IPS-15b (cell line): ENCODE measurements at regions not wholly inside any gene's neighbourhood (a gene's known extent, or its start where the extent isn't known, plus 50 kb on each side); places are given as distances from the start of the nearest gene placed in this dataset.
"Not testable (repeated sequence)": the region's sequence is repeated elsewhere in the genome, so short reads cannot be mapped to it uniquely, and the experiment has no call there.

ENCODE experiments used
- H3K27me3 ChIP-seq: one replicate; pipeline ENCODE4 v1.6.1; 2013; ENCODE audit warnings: low read length; ENCODE audit not compliant: control insufficient read depth, insufficient read depth
- H3K36me3 ChIP-seq: one replicate; pipeline ENCODE4 v1.6.1; 2013; ENCODE audit warnings: low read length; ENCODE audit not compliant: control insufficient read depth, insufficient read depth
- H3K4me1 ChIP-seq: one replicate; pipeline ENCODE4 v1.6.1; 2013; ENCODE audit warnings: mild to moderate bottlenecking, low read length; ENCODE audit not compliant: control insufficient read depth, insufficient read depth
- H3K4me3 ChIP-seq: one replicate; pipeline ENCODE4 v1.5.1; 2013; ENCODE audit warnings: low read depth, low read length
- H3K9ac ChIP-seq: one replicate; pipeline ENCODE4 v1.6.1; 2013; ENCODE audit warnings: low read depth, mild to moderate bottlenecking, low read length
- H3K9me3 ChIP-seq: one replicate; pipeline ENCODE4 v1.6.1; 2013; ENCODE audit warnings: mild to moderate bottlenecking, low read length; ENCODE audit not compliant: control insufficient read depth, insufficient read depth

DNA sequence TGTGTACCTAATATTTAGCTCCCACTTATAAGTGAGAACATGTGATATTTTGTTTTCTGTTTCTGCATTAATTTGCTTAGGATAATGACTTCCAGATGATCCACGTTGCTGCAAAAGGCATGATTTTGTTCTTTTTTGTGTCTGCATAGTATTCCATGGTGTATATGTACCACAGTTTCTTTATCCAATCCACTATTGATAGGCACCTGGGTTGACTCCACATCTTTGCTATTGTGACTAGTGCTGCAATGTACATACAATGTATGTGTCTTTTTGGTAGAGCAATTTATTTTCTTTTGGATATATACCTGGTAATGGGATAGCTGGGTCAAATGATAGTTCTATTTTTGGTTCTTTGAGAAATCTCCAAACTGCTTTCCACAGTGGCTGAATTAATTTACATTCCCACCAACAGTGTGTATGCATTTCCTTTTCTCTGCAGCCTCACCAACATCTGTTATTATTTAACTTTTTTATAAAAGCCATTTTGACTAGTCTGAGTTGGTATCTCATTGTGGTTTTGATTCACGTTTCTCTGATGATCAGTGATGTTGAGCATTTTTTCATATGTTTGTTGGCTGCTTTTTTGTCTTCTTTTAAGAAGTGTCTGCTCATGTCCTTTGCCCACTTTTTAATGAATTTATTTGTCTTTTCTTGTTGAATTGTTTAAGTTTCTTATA lies 102.8 kb upstream of the GAS1 start:
- not testable (repeated sequence) for H3K9ac ChIP-seq, H3K4me1 ChIP-seq, H3K9me3 ChIP-seq, H3K27me3 ChIP-seq, H3K4me3 ChIP-seq, H3K36me3 ChIP-seq

DNA sequence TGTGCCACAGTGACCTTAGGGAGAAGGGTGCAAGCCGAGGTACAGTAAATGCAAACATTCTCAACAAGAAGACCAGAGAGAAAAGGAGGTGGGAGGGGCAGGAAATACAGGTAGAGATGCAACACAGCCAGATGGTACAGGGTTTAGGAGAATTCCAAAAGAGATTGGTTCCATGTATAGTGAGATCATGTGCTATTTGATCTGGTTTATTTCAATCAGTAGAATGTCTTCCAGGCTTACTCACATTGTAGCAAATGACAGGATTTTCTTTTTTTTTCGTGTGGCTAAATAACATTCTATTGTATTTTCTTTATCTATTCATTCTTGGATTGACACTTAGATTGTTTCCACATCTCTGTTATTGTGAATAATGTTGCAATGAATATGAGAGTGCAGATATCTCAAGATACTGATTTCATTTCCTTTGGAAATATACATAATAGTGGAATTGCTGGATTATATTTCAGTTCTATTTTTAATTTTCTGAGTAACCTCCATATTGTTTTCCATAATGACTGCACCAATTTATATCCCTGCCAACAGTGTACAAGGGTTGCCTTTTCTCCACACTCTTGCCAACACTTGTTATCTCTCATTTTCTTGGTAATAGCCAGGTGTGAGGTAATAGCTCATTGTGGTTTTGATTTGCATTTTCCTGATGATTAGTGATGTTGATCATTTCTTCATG lies 107.8 kb upstream of the GAS1 start:
- Histone ChIP-seq H3K9ac (no peak overlapping the region), H3K27me3 (no peaks in the 10 kb centered on the region), H3K9me3 (no peaks in the 10 kb centered on the region), H3K4me1 (no peaks in the 10 kb centered on the region), H3K4me3 (no peak overlapping the region), H3K36me3 (no peaks in the 10 kb centered on the region)

DNA sequence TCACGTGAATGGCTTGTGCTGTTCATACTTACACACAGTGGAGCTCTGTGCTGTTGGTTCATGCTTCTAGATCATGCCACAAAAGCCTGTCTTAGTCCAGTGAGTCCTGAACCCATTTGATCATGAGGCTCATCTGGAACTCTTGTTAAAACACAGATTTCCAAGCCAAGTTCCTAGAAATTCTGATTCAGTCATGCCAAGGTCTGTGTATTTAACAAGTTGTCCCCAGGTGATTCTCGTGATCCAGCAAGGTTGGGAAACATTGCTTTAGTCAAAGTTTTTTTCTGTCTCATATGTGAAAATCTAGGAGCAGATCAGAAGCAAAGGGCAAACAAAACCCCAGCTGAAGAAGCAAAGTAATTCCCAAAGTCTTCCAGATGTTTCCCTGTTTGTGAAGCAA lies 112.5 kb upstream of the GAS1 start:
- Histone ChIP-seq H3K9ac (no peak overlapping the region), H3K27me3 (no peaks in the 10 kb centered on the region), H3K4me3 (no peak overlapping the region), H3K4me1 (no peaks in the 10 kb centered on the region), H3K36me3 (no peaks in the 10 kb centered on the region), H3K9me3 (no peaks in the 10 kb centered on the region)

DNA sequence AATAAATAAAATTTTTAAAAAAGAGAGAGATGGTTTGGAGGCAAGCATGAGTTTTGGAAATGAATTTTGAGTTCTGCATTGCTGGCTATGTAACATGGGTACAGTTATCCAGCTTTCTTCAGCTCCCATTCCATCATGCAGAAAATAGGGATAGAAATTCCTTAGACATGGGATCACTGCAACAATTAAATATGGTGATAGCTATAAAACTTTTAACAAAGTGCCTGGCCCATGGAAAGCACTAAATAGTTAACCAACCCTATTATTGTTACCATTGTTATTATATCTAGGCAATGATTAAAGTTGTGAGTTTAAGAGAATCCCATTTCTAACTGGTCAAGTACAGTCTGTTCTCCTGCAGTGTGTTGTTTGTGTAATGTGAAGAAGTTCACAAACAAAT lies 115.4 kb upstream of the GAS1 start:
- H3K27me3 ChIP-seq: no peaks in the 10 kb centered on the region
- no peaks in the 10 kb centered on the region for H3K9me3 ChIP-seq
- H3K36me3 ChIP-seq: no peaks in the 10 kb centered on the region
- H3K4me3 ChIP-seq: no peak overlapping the region
- no peak overlapping the region for H3K9ac ChIP-seq
- H3K4me1 ChIP-seq: no peaks in the 10 kb centered on the region

DNA sequence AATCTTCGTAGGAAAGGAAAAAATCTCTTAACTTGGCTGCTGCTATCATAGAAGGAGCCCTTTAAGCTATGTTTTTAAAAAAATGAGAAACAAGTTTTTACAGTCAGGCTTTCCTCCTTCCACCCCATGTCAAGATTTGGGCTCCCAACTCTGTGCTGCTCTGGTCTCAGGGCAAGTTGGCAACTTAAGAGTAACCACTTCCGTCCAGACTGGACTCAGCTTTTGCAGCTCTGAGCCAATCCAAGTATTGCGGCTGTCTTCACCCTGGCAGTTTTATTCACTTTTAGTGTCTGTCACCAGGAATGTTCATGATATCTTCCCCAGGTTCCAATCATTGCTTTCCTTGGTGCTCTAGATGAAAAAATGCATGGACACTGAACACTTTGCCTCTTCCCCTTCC lies 115.9 kb upstream of the GAS1 start:
- no peaks in the 10 kb centered on the region for H3K4me1 ChIP-seq
- H3K9me3 ChIP-seq: no peaks in the 10 kb centered on the region
- no peak overlapping the region for H3K9ac ChIP-seq
- H3K27me3 ChIP-seq: no peaks in the 10 kb centered on the region
- no peaks in the 10 kb centered on the region for H3K36me3 ChIP-seq
- H3K4me3 ChIP-seq: no peak overlapping the region

DNA sequence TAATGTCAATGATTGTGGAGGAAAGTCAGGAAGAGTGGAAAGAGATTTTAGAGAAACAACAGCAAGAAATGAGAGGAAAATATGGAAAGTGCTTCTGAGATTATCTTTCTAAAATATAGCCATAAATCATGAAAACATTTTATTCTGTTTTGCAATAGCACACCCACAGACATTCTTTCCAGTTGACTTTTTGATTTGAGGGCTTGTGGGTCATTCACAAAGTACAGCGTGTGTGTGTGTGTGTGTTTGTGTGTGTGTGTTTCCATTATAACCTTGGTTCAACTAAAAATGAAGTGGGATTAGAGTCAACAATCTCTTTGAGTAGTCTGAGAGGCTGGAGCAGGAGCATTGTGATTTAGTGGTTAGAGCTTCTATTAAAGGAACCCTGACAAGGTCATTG lies 116.6 kb upstream of the GAS1 start:
- H3K9me3 ChIP-seq: no peaks in the 10 kb centered on the region
- H3K4me1 ChIP-seq: no peaks in the 10 kb centered on the region
- no peaks in the 10 kb centered on the region for H3K36me3 ChIP-seq
- no peak overlapping the region for H3K4me3 ChIP-seq
- no peaks in the 10 kb centered on the region for H3K27me3 ChIP-seq
- no peak overlapping the region for H3K9ac ChIP-seq

DNA sequence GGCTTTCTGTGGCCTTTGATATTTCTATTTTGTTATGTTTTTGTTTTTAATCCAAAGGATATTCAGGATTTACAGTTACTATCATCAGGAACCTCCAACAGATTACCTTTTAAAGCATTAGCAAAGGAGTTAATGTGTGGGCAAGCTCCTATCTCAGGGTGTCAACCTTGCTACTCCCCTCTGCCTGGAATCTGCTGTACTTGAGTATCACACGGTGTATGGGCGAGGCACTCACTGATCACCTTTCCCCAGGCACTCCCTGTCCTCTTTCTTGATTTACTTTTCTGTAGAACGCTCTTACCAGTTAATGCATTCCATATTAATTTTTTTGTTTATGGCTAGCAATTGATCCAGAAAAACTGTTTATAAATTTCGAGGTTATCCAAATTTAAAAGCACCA lies 117.0 kb upstream of the GAS1 start:
- H3K36me3 ChIP-seq: no peaks in the 10 kb centered on the region

DNA sequence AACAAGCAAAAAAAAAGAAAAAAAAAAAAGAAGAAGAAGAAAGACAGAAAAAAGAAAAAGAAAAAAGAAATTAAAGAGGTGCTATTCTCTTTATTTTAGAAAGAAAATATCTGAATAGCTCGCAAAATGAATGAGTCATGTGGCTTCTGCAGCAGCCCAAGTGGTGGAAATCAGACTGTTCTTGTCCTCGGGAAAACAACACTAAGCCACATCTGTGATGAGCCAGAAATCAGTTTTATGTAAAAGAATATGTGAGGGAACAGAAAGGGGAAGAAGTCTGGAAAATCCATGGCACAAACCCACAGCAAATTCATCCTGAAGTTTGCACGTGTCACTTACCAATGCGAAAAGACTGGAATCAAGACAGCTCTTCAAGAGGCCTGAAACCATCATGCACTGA lies 118.7 kb upstream of the GAS1 start:
- H3K4me3 ChIP-seq: no peak overlapping the region
- H3K9ac ChIP-seq: no peak overlapping the region
- H3K27me3 ChIP-seq: no peaks in the 10 kb centered on the region
- no peaks in the 10 kb centered on the region for H3K9me3 ChIP-seq
- H3K4me1 ChIP-seq: no peaks in the 10 kb centered on the region
- no peaks in the 10 kb centered on the region for H3K36me3 ChIP-seq

More for the DNA sequence above, 117.0 kb upstream of the GAS1 start:
- Histone ChIP-seq H3K9ac (no peak overlapping the region), H3K9me3 (no peaks in the 10 kb centered on the region), H3K27me3 (no peaks in the 10 kb centered on the region), H3K4me3 (no peak overlapping the region), H3K4me1 (no peaks in the 10 kb centered on the region)

DNA sequence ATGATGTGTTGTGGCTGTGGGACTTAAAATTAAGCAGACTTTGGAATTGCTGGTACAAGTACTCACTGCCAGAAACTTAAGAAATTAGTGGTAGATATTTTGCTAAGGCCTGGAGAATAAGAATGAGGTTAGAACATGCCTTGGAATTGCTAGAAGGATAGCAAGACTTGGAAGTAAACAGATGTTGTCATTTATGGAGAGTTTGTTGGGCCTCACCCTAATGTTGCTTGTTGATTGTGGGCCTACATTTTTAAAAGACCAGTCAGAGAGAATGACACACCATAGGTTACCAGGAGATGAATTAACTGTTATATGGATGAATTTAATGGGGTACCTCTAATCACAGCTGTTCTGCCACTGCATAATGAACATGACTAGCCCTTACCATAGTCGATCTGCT lies 120.1 kb upstream of the GAS1 start:
- Histone ChIP-seq H3K4me3 (no peak overlapping the region), H3K27me3 (no peaks in the 10 kb centered on the region), H3K9me3 (no peaks in the 10 kb centered on the region), H3K36me3 (no peaks in the 10 kb centered on the region), H3K9ac (no peak overlapping the region), H3K4me1 (no peaks in the 10 kb centered on the region)

DNA sequence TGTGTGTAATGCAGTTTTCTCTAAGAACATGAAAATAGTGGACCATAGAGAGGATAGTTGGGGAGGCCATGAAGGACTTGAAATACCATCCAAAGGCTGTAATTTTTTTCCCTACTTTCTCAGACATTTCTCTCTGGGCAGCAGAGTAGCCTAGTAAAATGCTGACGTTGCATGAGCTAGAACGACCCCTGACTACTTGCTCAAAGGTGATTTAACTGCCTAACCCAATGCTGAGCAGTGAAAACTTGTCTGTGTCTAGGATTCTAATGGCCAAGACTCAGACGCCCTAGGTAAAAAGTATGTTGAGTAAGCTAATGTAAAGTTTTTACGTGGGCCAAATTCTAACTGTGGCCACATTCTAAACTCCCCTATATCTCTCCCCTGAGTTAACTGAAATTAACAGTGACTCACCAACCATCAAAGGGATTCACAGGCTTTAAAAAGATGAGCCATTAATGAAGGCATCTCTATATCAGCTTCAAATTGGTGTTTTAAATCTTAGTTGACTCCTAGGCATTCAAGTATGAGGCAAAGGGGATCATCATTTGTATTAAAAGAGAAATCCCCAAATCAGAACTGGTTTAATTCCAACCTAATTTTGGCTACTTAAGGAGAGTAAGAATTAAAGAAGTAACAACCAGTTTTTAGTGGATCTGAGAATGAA lies 121.0 kb upstream of the GAS1 start:
- no peaks in the 10 kb centered on the region for H3K27me3 ChIP-seq

DNA sequence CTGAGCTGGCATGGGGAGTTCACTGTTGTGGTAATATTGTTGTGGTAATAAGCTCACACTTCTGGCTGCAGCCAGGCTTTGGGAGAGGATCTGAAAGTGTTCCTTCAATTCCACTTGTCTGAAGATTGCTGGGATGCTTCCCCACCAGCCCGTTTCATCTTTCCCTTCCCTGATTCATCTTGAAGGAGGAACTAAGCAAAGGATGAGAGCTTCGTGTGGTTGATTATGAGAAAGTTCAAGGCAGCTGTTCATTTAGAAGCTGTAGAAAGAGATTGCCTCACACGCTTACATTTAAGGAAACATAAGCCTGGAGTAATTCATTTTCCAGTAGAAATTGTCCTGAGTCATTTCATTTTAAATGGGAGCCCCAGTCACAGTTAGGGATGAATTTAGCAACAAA lies 122.4 kb upstream of the GAS1 start:
- Histone ChIP-seq H3K9ac (no peak overlapping the region), H3K4me3 (no peak overlapping the region), H3K9me3 (no peaks in the 10 kb centered on the region), H3K27me3 (no peaks in the 10 kb centered on the region), H3K4me1 (no peaks in the 10 kb centered on the region), H3K36me3 (no peaks in the 10 kb centered on the region)

More for the DNA sequence above, 121.0 kb upstream of the GAS1 start:
- Histone ChIP-seq H3K9me3 (no peaks in the 10 kb centered on the region), H3K4me3 (no peak overlapping the region), H3K9ac (no peak overlapping the region), H3K4me1 (no peaks in the 10 kb centered on the region), H3K36me3 (no peaks in the 10 kb centered on the region)

DNA sequence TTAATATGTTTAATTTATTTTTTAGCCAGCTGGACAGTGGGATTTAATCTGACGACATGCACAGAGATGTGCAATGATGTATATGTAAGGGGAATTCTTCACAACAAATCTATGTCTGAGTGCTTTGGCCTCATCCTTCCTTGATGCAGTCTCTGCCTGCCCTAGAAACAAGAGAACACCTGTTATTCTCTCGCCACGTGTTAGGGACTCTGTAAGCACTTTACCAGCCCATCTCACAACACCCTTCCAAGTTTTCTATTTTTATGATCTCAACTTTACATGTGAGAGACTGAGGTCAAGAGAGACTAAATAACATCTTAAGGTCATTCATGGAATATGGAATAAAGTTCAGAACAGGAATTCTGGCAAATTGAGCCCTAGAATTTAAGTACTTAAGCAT lies 123.0 kb upstream of the GAS1 start:
- no peaks in the 10 kb centered on the region for H3K4me1 ChIP-seq
- H3K27me3 ChIP-seq: no peaks in the 10 kb centered on the region
- no peak overlapping the region for H3K9ac ChIP-seq
- no peak overlapping the region for H3K4me3 ChIP-seq
- H3K9me3 ChIP-seq: no peaks in the 10 kb centered on the region
- H3K36me3 ChIP-seq: no peaks in the 10 kb centered on the region
